H1 (cell line): ENCODE measurements at regions not wholly inside any gene's neighbourhood (a gene's known extent, or its start where the extent isn't known, plus 50 kb on each side); places are given as distances from the start of the nearest gene placed in this dataset.

Source experiments
- CHD7 ChIP-seq: fragments of 300-600 bp; sonication (generic); IDR thresholded peaks from 2 replicates; pipeline ENCODE4 v1.7.1; 2012; ENCODE audit warnings: low read length, moderate library complexity, mild to moderate bottlenecking, inconsistent platforms; ENCODE audit not compliant: insufficient replicate concordance
- CTBP2 ChIP-seq: IDR thresholded peaks from 2 replicates; pipeline ENCODE4 v1.7.0; 2011; ENCODE audit warnings: borderline replicate concordance, mild to moderate bottlenecking, moderate library complexity, mixed read lengths, low read length; ENCODE audit not compliant: insufficient read depth, insufficient read length
- GABPA ChIP-seq: IDR thresholded peaks from 2 replicates; pipeline ENCODE4 v1.6.1; 2011; ENCODE audit warnings: mild to moderate bottlenecking, low read length, moderate library complexity, borderline replicate concordance; ENCODE audit not compliant: insufficient read depth
- ZNF274 ChIP-seq: IDR thresholded peaks from 2 replicates; pipeline ENCODE4 v1.7.0; 2012; ENCODE audit warnings: low read length, borderline replicate concordance; ENCODE audit errors: extremely low read depth
- TF ChIP-seq, protein P1 (sequence below): IDR thresholded peaks from 2 replicates; pipeline ENCODE4 v1.6.1; 2012; ENCODE audit warnings: low read length, inconsistent platforms
- TF ChIP-seq, protein P2 (sequence below): IDR thresholded peaks from 2 replicates; pipeline ENCODE4 v1.6.1; 2012; ENCODE audit warnings: inconsistent platforms

GRCh38 chr6:139856562-139856961 lies 482.1 kb upstream of the CITED2 start (continued):
- TF ChIP-seq CHD7 (no peak), CTBP2 (no peak), GABPA (no peak), ZNF274 (no peak)
- TF ChIP-seq, protein P1, sequence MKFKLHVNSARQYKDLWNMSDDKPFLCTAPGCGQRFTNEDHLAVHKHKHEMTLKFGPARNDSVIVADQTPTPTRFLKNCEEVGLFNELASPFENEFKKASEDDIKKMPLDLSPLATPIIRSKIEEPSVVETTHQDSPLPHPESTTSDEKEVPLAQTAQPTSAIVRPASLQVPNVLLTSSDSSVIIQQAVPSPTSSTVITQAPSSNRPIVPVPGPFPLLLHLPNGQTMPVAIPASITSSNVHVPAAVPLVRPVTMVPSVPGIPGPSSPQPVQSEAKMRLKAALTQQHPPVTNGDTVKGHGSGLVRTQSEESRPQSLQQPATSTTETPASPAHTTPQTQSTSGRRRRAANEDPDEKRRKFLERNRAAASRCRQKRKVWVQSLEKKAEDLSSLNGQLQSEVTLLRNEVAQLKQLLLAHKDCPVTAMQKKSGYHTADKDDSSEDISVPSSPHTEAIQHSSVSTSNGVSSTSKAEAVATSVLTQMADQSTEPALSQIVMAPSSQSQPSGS = no peak
- TF ChIP-seq, protein P2, sequence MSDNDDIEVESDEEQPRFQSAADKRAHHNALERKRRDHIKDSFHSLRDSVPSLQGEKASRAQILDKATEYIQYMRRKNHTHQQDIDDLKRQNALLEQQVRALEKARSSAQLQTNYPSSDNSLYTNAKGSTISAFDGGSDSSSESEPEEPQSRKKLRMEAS = no peak
